NCI-H1694 (cell line): ENCODE measurements at regions not wholly inside any gene's neighbourhood (a gene's known extent, or its start where the extent isn't known, plus 50 kb on each side); places are given as distances from the start of the nearest gene placed in this dataset.

ENCODE experiments used
- DNase-seq: peaks from one replicate; lab custom pipeline; 2025; lab: John Stamatoyannopoulos, UW

DNA sequence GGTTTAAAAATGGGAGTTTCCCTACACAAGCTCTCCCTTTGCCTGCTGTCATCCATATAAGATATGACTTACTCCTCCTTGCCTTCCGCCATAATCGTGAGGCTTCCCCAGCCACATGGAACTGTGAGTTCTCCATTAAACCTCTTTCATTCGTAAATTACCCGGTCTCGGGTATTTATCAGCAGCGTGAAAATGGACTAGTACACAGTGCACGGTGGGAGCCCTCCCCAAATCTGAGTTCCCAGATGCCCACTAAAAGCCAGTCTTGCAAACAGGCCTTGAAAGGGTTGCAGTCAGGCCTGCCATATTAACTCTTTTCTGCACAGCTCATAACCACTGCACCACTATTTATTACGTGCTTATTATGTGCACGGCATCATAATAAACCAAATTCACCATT lies 400.9 kb downstream of the PRDM2 start:
- no peak for DNase-seq

DNA sequence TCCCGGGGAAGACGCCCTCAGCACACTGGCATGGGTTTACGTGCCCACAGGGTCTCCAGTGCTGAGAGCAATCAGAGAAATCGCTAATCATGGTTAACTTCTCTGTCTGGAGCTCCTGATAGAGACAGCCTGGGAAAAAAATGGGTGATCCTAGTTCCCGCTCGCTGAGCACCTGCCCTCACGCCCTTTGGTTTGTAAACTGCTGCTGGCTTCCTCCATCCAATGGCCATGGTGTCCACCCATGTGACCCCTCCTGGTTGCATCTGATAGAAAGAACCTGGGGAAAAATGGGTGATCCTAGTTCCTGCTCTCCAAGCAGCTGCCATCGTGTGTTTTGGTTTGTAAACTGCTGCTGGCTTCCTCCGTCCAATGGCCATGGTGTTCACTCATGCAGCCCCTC lies 402.2 kb downstream of the PRDM2 start:
- DNase-seq: no peak

DNA sequence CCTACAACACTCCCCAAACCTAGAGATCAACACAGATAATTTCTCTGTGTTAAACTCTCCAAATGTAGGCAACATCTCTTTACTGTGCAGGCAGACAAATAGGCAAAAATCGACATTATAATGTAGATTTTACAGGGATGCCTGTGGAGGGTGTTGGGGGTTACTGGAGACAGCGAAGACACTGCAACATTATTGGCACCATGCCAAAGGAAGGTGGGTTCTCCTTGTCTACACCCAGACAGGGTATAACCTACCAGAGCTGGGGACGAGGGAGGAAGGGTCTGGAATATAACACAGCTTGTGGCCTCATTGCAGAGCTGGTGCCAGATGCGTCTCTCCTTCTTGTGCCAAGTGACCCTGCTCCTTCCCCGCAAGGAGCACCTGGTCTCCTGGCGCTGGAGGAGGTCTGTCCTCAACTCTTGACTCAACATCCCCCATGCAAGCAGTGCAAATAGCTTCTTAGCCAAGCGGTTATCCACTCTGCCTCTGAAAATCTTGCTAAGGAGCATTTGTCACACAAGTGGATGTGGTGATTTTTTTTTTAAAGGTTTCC lies 404.0 kb downstream of the PRDM2 start:
- DNase-seq: no peak

DNA sequence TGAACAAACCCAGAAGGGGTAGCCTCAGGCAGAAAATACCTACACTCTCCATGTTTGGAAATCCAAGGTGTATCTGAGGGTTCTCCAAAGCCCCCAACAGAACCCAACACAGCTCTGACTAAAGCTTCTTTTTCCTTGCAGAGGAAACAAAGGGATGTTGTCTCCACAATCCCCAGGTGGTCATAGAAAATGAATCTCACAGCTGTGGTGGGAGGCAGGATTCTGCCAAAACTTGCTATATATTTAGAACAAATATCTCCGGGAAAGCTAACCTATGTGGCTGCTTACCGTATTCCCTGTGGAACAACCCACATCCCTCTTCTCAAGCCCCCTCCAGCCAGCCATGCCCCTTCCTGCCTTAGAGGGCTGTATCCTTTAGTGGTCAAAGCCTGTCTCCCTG lies 406.1 kb downstream of the PRDM2 start:
- DNase-seq: no peak

DNA sequence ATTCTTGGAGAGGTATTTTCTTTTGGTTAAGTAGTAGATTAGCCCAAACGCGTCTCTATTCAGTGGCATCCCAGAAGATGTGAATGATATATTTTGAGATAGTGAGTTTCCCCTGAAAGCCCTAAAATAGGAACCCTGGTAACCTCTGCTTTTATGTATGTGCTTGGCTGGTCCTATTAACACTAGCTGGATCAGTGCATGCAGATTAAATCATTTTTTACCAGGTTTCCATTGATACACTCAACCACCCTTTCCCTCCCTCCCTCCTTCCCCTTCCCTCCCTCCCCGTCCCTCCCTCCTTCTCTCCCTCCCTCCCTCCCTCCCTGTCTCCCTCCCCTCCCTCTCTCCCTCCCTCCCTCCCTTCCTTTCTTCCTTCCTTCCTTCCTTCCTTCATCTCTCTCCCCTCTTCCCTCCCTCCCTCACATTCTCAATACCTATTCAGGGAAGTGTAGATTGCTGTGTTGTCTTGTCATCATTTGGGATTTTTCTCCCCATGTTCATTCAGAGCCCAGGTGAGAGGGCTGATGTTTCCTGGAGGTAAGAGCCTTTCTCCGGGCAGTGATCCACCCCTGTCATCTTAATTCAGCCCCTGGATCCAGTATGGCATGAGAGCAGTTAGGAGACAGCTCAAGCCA lies 406.8 kb downstream of the PRDM2 start:
- no peak for DNase-seq

DNA sequence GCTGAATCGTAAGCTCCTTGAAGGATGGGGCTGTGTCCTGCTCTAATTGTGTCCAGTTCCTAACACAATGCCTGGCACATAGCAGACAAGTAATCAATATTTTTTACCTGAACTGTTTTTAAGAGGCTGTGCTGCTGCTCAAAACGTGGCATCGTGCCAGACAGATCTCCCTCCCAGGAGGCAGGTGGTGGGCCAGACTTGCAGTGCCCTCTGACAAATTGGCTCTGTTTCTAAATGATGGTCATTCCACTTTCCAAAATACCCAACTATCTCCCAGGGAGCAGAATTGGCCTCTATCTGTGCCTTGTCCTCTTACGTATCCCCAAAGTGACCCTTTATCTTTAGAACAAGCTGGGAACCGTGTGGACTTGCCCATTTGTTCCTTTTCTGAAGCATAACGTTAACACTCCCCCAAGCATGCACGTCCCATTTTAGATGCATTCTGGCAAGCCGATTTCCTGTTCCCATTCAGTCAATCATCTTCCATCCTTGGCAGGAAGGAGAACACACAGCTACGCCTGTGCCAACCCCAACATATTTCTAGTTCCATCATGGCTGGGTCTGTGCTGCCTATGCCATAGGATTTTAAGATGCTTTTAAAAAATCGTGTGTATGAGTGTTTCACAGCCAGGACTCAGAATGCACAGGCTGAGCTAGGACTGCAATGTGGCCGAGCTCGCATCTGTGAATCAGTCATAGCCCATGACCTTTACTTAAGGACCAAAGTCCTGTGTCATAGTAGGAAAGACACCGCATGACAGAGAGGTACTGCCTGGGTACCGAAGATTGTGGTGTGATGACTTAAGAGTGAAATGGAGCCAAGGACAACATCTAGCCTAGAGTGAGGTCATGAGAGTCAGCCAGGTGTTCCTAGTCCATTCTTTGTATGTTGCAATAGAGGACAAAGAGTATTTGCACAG lies 408.6 kb downstream of the PRDM2 start:
- no peak for DNase-seq

DNA sequence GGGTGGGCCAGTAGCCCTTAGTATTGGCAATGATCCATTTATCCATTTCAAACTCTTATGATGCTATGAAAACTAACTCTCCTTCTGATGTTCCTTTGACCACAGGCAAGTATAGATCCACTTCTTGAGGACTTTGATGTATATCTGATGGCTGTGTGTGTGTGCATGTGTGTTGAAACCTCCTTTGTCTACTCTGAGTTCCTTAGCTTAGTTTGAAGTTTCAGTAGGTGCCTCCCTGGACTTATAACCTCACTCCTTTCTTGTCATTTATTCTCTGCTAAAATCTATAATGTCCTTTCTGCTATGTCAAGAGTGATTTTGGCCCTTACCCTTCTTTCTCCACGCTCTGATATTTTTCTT lies 409.3 kb downstream of the PRDM2 start:
- DNase-seq: no peak

DNA sequence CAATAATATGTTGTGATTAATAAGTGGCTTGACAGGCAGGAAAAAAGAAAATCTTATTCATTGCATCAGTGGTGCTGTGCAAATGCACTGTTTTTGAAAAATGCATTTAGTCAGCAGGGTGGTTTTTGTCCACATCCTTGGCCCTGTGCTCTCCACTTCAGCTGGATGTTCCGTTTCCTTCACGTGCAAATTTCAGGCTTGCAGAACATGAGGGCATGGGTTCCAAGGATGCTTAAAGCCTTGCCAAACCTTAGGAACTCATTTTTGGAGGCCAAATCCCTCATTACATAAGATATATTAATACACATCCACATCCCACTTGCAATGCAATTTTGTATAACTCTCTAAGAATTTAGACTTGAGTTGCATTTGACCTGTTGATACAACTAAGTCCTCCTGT lies 410.1 kb downstream of the PRDM2 start:
- DNase-seq: no peak

DNA sequence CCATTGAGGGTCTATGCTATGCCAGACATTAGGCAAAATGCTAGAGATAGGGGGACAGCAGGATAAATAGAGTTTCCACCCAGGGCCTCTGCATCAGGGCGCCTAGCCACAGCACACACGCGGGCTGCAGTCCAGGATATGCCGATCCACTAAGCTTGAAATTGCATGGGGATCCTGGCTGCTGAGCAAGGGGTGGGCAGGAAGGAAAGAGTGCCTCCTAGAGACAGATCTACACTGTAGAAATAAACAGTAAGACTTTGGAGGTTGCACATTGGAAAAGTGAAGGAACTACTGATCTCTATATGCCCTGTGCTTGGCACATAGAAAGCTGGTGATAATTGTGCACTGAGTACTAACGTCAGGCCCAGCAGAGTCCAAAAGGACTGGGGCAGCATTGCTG lies 411.1 kb downstream of the PRDM2 start:
- no peak for DNase-seq

DNA sequence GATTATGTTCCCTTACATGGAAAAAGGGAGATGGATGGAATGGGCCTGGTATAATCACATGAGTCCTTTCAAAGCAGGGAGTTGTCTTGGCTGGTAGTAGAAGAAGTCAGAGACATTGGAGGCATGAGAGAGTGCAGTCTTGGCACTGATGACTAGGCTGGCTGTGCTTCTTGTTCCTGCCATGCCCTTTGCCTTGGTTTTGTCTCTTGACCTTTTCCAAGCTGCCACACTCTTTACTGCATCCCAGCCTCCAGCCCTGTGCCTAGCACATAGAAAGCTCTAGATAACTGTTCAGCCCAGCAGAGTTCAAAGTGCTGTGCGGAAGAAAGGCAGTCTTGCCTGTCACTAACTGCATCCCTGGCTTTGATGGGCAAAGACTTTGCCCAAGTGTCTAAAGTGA lies 412.6 kb downstream of the PRDM2 start:
- no peak for DNase-seq

DNA sequence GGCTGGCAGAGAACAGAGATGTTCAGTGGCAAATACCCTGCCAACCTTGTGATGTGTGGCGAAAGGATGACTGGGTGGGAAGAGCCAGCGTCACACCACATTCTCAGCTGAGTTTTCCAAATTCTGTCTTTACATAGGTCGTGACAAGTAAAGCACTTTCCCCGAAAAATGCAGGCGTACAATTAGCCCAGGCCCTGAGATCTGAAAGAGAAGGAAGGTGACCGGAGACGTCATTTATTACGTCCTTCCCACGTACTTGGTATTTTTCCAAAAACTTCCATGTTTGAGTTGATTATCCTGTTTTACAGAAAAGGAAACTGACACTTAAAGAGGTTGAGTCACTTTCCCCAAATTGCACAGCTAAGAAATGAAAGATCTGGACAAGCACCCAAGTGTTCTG lies 413.3 kb downstream of the PRDM2 start:
- no peak for DNase-seq

DNA sequence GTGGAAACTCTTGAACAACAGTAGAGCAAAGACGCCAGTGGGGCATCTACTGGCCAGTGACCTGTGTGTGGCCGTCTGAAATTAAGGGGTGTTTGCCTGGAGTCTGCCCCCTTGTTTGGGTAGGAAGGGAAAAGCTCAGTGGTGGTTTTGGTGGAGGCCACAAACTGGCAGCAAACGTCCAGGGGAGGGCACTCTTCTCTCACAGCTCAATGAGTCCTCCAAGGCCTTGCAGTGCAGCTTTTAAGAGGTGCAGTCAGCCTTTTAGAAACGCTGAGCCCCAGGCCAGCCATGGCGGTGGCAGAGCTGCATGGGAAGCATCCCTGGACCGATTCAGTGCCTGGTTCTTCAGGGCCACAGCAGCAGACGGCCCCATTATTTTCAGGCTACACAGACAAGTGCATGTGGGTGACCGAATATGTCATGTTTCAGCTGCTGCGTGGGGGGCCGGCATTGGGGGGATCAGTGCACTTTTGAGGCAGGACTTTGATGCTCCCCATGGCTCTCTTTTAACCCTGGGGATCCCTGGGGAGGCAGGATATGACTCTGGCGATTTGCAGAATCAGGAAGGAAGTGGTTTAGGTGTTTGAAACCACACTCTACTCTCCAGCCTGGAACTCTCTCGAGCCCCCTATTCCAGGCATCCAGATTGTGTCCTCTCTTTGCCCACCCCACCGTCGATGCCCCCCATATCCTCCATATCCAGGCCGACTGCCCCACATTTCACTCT lies 414.0 kb downstream of the PRDM2 start:
- peak; percentile 67 for DNase-seq

DNA sequence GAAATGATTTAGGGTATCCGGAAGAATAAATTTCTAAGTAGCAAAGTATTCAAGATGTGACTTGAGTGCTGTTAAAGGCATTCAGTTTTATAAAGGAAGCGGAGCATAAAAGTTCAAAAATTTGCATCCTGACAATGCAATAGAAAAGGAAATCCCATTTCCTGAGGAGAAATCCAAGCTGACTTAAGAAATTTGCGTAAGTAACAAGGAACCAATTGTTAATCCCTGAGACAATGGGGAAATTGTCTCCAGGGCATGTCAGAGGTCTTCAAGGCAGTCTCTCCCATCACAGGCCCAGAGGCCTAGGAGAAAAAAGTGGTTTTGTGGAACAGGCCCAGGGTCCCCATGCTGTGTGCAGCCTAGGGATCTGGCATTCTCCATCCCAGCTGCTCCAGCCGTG lies 416.0 kb downstream of the PRDM2 start:
- DNase-seq: no peak

DNA sequence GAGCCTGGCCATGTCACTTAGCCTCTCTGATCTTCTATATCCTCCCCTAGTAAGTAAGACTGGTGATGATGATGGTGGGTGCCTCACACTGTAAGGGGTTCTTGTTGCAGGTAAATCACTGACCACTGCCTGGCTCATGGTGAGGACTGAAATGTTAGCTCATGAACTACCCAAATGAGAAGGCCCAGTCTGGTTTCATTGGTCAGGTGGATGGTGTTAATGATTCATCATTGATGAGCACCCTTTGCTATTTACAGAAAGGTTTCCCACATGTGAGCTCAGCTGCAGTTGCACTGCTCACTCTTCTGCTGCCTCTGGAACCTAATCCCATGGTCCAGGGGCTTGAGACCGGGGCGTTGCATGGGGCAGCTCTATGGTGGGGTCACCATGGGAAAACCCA lies 417.7 kb downstream of the PRDM2 start:
- no peak for DNase-seq

DNA sequence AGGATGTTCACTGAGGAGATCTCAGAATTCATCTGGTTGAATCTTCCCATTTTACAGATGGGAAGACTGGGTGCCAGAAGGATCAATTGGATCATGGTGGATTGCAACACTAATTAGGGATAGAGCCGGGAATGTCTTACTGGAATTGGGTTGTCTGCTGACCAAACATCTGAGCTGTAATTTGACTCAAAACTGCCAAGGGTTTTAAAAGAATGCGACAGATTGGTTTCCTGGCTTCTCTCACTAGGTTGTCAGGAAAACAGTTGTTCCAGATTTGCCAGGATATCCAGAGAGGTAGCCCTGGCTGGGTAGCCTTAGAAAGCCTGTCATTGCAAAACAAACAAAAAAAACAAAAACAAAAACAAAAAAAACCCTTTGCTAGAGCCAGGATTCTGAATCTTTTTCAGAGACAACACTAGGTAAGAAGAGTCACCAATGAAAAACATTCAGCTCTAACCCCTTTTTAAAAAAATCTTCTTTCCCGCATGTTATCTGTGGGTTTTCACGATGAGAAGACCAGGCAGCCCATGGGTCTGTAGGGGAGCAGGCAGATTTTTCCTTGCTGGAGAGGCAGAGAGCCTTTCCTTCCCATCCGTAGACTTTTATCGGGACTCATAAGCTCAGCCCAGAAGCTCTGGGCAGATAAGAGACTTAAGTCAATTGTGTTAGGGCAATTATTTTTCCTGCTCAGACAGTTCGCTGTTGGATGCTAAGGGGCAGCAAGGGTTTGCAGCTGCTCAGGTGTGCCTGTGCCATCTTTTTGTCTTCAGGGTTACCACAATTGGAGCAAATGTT lies 418.9 kb downstream of the PRDM2 start:
- DNase-seq: no peak

DNA sequence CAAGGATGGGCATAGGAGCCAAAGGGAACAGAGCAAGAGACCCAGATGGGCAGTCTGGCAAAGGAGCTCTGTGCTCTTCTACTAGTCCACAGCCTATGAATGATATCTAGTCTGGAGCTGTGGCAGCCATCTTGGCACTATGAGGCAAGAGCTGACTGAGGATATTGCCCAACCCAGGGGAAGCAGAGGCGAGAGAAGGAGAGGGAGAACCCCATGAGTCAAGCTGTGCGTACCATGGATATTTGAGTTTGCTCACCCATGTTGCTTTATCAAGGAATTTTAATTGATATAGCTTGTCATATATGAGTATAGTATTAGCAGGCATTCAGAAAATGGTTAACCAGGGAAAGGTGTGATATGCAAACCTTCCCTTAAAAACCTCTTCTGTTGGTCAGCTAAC lies 420.9 kb downstream of the PRDM2 start:
- no peak for DNase-seq

DNA sequence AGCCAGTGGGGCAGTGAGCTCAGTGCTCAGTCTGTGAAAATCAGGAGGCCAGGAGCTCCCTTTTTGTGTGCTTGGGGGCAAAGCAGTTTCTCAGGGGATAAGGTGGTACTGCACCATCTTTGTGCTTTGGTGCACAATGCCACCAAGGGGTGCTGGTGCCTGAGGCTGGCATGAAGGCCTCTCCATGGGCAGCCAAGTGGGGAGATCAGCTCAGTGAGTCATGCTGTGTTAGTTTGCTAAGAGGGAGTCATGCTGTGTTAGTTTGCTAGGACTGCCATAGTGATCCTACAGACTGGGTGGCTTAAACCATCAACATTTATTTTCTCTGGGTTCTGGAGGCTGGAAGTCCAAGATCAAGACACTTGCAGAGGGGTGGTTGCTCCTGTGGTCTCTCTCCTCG lies 428.1 kb downstream of the PRDM2 start:
- no peak for DNase-seq

DNA sequence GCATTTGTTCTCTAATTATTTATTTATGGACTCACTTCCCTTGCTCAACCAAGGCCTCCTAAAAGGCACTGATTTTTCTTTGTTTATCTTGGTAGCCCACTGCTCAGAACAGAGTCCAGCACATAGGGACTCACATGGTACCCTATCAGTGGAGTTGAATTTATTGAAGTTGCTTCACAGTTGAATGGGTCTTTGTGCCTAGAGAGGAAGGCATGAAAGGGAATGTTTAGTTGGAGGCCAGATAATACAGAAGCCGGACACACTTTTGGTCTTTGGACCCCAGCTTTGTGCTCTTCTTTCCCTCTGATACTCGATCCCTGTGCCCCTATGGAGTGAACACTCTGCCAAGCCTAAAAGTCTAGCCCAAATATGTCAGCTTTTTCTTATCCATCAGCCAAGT lies 429.0 kb downstream of the PRDM2 start:
- DNase-seq: no peak

DNA sequence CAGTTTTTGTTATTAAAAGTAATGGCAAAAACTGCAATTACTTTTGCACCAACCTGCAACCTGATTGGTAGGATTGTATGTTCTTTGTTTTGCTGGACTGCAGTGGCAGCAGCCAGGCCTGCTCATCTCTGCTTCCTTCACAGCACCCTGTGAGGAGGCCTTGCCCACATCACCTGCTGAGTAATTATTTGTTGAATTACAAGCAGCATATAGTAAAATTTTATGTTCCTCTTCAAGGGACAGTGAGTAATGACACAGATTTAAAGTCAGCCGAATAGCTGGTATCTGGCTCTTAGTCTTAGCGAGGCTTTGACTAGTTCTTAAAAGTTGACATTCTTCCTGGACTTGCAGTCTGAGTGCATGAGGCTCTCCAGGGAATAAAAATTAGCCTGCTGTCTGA lies 435.1 kb downstream of the PRDM2 start:
- DNase-seq: no peak

DNA sequence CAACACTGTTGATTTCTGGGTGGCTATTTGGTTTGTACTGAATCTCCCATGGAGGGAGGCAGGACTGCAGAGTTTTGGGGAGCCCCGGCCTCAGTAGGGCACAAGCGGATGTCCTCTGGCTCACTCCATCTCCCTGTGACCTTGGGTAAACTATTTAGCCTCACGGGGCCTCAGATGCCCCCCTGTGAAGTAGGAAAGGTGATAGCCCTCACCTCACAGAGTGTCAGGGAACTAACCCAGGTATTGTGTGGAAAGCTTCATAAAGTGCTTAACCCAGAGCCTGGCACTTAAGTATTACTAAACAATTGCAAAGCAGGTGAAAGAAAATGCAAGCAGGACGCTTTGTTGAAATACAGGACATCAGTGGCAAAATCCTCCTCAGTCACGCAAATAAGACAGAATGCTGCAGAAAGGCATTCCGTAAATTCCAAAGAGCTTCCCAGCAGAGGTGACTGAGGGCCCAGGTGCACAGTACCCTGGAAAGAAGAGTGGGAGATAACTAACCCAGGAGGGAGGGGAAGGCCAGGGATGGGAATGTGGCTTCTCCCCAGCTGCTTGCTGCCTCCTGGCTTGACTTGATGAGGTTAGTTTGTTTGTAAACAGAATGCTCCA lies 436.3 kb downstream of the PRDM2 start:
- no peak for DNase-seq

DNA sequence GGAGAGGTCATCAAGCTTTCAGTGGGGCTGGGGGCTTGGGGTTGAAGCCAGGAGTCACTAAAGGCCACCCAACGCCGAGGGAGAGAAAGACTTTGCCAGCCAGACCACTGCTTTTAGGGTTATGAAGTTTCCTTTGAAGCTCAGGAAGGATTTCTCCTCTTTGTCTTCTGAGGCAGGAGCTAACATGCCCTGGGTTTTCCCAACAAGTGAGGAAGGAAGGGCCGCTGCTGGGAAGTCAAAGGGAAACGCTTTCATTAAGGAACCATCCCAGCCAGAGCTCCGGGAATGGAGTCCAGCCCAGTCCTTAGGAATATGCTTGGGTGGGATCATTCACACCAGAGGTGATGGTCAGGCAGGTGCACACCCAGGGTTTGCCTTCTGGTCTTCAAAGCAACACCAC lies 436.9 kb downstream of the PRDM2 start:
- DNase-seq: no peak
